Fibroblast of lung (primary cell): ENCODE measurements at regions not wholly inside any gene's neighbourhood (a gene's known extent, or its start where the extent isn't known, plus 50 kb on each side); places are given as distances from the start of the nearest gene placed in this dataset.

Experiments used
- DNase-seq, 2 donors: peaks; one replicate each; pipeline versions ENCODE4 v3.0.0 to v3.0.0-alpha.2; 2010; ENCODE audit warnings: low read depth in 2 of 2
- H2AFZ ChIP-seq: 2 replicates; pipeline ENCODE4 v1.5.1; 2012; ENCODE audit warnings: low read length, control low read depth, inconsistent platforms
- H3K27ac ChIP-seq: 2 replicates; pipeline ENCODE4 v1.5.1; 2011; ENCODE audit warnings: low read length, control low read depth; ENCODE audit not compliant: insufficient read depth
- H3K27me3 ChIP-seq: 2 replicates; pipeline ENCODE4 v1.5.1; 2011; ENCODE audit warnings: mild to moderate bottlenecking, low read length; ENCODE audit not compliant: control insufficient read depth, insufficient read depth
- H3K36me3 ChIP-seq: 2 replicates; pipeline ENCODE4 v1.5.1; 2011; ENCODE audit warnings: low read length; ENCODE audit not compliant: control insufficient read depth, insufficient read depth
- H3K4me1 ChIP-seq: 2 replicates; pipeline ENCODE4 v1.5.1; 2011; ENCODE audit warnings: low read length; ENCODE audit not compliant: control insufficient read depth, insufficient read depth; ENCODE audit errors: extremely low read depth
- H3K4me2 ChIP-seq: 2 replicates; pipeline ENCODE4 v1.5.1; 2011; ENCODE audit warnings: low read length, control low read depth; ENCODE audit not compliant: insufficient read depth; ENCODE audit errors: extremely low read depth
- H3K4me3 ChIP-seq, 4 experiments: fragments of 200-600 bp in 1 of 4; sonication (generic) in 1 of 4; replicated peaks in 1 of 4; 2 replicates each; pipeline ENCODE4 v1.5.1; 2011 to 2016; ENCODE audit warnings: low read length in 4 of 4, low read depth in 3 of 4, mild to moderate bottlenecking in 3 of 4, control low read depth in 2 of 4, inconsistent platforms in 1 of 4, mixed read lengths in 1 of 4; ENCODE audit not compliant: insufficient read depth in 1 of 4; ENCODE audit errors: control extremely low read depth in 1 of 4
- H3K79me2 ChIP-seq: 2 replicates; pipeline ENCODE4 v1.5.1; 2012; ENCODE audit warnings: mild to moderate bottlenecking, low read length, inconsistent platforms; ENCODE audit not compliant: control insufficient read depth, insufficient read depth
- H3K9ac ChIP-seq: 2 replicates; pipeline ENCODE4 v1.5.1; 2011; ENCODE audit warnings: mild to moderate bottlenecking, low read length, control low read depth; ENCODE audit not compliant: insufficient read depth
- H3K9me3 ChIP-seq: 2 replicates; pipeline ENCODE4 v1.5.1; 2012; ENCODE audit warnings: low read depth, low read length; ENCODE audit not compliant: control insufficient read depth, insufficient read depth
- H4K20me1 ChIP-seq: 2 replicates; pipeline ENCODE4 v1.5.1; 2011; ENCODE audit warnings: low read length; ENCODE audit not compliant: control insufficient read depth, insufficient read depth; ENCODE audit errors: extremely low read depth
- CTCF ChIP-seq, 2 donors: IDR thresholded peaks in 1 of 2; conservative IDR thresholded peaks in 1 of 2; 1 replicate in 1 of 2; 2 replicates in 1 of 2; pipeline ENCODE4 v1.5.1; 2011 to 2012; ENCODE audit warnings: low read length in 2 of 2, control low read depth in 1 of 2, inconsistent platforms in 1 of 2, low read depth in 1 of 2, mild to moderate bottlenecking in 1 of 2
- EZH2 ChIP-seq: IDR thresholded peaks from 2 replicates; pipeline ENCODE4 v1.5.1; 2012; ENCODE audit warnings: low read length, control low read depth, mild to moderate bottlenecking; ENCODE audit errors: missing control alignments

DNA sequence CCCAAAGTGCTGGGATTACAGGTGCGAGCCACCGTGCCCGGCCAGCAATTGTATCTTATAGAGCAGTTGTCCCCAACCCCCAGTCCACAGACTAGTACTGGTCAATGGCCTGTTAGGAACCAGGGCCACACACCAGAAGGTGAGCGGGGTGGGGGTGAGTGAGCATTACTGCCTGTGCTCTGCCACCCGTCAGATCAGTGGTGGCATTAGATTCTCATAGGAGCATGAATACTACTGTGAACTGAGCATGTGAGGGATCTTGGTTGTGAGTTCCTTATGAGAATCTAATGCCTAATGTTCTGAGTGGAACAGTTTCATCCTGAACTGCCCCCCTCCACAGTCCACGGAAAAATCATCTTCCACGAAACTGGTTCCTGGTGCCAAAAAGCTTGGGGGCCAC lies 328.0 kb upstream of the BOD1L1 start:
- H3K4me3 ChIP-seq, result no peak overlapping the region
- no peak for TF ChIP-seq CTCF (conservative IDR thresholded peaks at IDR 0.05 in 1 of 2, IDR thresholded peaks at IDR 0.05 in 1 of 2; ENCODE audit: low read depth in 1 of 2, low read length in 2 of 2)
- TF ChIP-seq EZH2, result no peak
- H3K9me3 ChIP-seq, result no peaks in the 10 kb centered on the region
- no peaks in the 10 kb centered on the region for H3K27me3 ChIP-seq
- H3K79me2 ChIP-seq, result no peaks in the 10 kb centered on the region
- H3K36me3 ChIP-seq, result no peaks in the 10 kb centered on the region
- H3K27ac ChIP-seq, result no peak overlapping the region
- no peaks in the 10 kb centered on the region for H3K4me1 ChIP-seq
- DNase-seq, result no peak
- H3K9ac ChIP-seq, result no peak overlapping the region
- no peak overlapping the region for H2AFZ ChIP-seq
- no peak overlapping the region for H3K4me2 ChIP-seq
- no peaks in the 10 kb centered on the region for H4K20me1 ChIP-seq

- no peak for TF ChIP-seq EZH2
- no peak for TF ChIP-seq CTCF (conservative IDR thresholded peaks at IDR 0.05 in 1 of 2, IDR thresholded peaks at IDR 0.05 in 1 of 2; ENCODE audit: low read depth in 1 of 2, low read length in 2 of 2)
- H3K27me3 ChIP-seq, result no peaks in the 10 kb centered on the region
- no peaks in the 10 kb centered on the region for H3K36me3 ChIP-seq
- no peak overlapping the region for H2AFZ ChIP-seq
- no peak overlapping the region for H3K27ac ChIP-seq
- H3K79me2 ChIP-seq, result no peaks in the 10 kb centered on the region
- DNase-seq, result no peak
- no peak overlapping the region for H3K9ac ChIP-seq
- H3K4me2 ChIP-seq, result no peak overlapping the region
- no peaks in the 10 kb centered on the region for H3K4me1 ChIP-seq
- H3K9me3 ChIP-seq, result no peaks in the 10 kb centered on the region
- H3K4me3 ChIP-seq, result no peak overlapping the region
- no peaks in the 10 kb centered on the region for H4K20me1 ChIP-seq
These were observed 329.4 kb upstream of the BOD1L1 start for GRCh38 chr4:13956947-13957346.

GRCh38 chr4:13957871-13958270 lies 330.3 kb upstream of the BOD1L1 start:
- Histone ChIP-seq H3K4me1 (no peaks in the 10 kb centered on the region), H3K9me3 (no peaks in the 10 kb centered on the region), H3K27ac (no peak overlapping the region), H3K4me2 (no peak overlapping the region), H3K9ac (no peak overlapping the region), H3K4me3 (no peak overlapping the region), H3K79me2 (no peaks in the 10 kb centered on the region), H3K27me3 (no peaks in the 10 kb centered on the region), H2AFZ (no peak overlapping the region), H3K36me3 (no peaks in the 10 kb centered on the region), H4K20me1 (no peaks in the 10 kb centered on the region)
- no peak for DNase-seq
- TF ChIP-seq CTCF (conservative IDR thresholded peaks at IDR 0.05 in 1 of 2, IDR thresholded peaks at IDR 0.05 in 1 of 2; ENCODE audit: low read depth in 1 of 2, low read length in 2 of 2), result no peak
- no peak for TF ChIP-seq EZH2
